Activated CD8-positive, alpha-beta T cell treated with anti-CD3 and anti-CD28 coated beads, Interleukin-2, amount 10 ng/mL, durations not matched to agents 7 days and 5 days (primary cell): ENCODE measurements at regions not wholly inside any gene's neighbourhood (a gene's known extent, or its start where the extent isn't known, plus 50 kb on each side); places are given as distances from the start of the nearest gene placed in this dataset.

ENCODE experiments used
- ATAC-seq: fragments of 150-1000 bp; cut with Tn5 transposase; one replicate; pipeline ENCODE4 v1.10.0; 2021; ENCODE audit warnings: moderate library complexity
- CTCF ChIA-PET: fragments of 350-600 bp; sonication (Branson Sonifier 250); formaldehyde crosslinking; loops from one replicate; lab custom pipeline; 2021; ENCODE audit warnings: antibody characterized with exemption; lab: Charles Lee
- POLR2A ChIA-PET: fragments of 350-600 bp; sonication (Branson Sonifier 250); formaldehyde crosslinking; loops from one replicate; lab custom pipeline; 2021; ENCODE audit warnings: antibody characterized with exemption; lab: Charles Lee
- DNase-seq: peaks from one replicate; pipeline ENCODE4 v3.0.0-alpha.2; 2020
- H3K27ac Mint-ChIP-seq: one replicate; pipeline ENCODE4 v1.8.0; 2021; ENCODE audit warnings: mild to moderate bottlenecking, mixed read lengths
- H3K27me3 Mint-ChIP-seq: one replicate; pipeline ENCODE4 v1.8.0; 2021; ENCODE audit warnings: low read depth, mixed read lengths
- H3K36me3 Mint-ChIP-seq: one replicate; pipeline ENCODE4 v1.8.0; 2021; ENCODE audit warnings: low read depth, mixed read lengths
- H3K4me1 Mint-ChIP-seq: one replicate; pipeline ENCODE4 v1.8.0; 2021; ENCODE audit warnings: low read depth, mixed read lengths
- H3K4me3 Mint-ChIP-seq: one replicate; pipeline ENCODE4 v1.8.0; 2021; ENCODE audit warnings: mild to moderate bottlenecking, mixed read lengths
- H3K9me3 Mint-ChIP-seq: one replicate; pipeline ENCODE4 v1.8.0; 2022; ENCODE audit warnings: mixed read lengths; ENCODE audit not compliant: insufficient read depth

DNA sequence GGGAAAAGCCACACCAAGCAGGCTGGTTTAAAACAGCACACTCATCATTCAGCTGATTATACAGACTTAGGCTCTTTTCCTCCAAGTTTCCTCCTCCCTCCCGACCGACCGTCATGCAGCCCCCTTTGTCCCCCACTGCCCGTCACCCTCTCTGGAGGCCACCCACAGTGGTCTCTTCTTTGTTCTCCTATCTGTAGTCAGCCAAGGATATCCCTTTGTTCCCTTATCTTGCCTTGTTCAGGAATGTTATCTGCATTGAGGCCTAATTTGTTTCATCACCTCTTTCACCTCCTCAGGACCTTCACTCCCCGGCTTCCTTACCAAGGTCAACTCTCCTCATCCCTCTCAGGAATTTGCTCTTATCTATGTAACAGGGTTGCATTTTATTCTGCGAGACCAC, 186.4 kb upstream of the CDH13 start:
- ATAC-seq = no peak
- POLR2A ChIA-PET = no interaction called here
- no peaks in the 10 kb centered on the region for H3K36me3 Mint-ChIP-seq
- peaks cover 2% of the 10 kb centered on the region for H3K27me3 Mint-ChIP-seq
- DNase-seq = no peak
- no peaks in the 10 kb centered on the region for H3K4me1 Mint-ChIP-seq
- CTCF ChIA-PET = interaction anchor here (0.9 to 1.9 kb wide), 2 partner anchors 16 to 26 kb away, joined by 3 to 7 read pairs; no protein-coding TSS in a partner anchor
- H3K4me3 Mint-ChIP-seq = no peak overlapping the region
- no peak overlapping the region for H3K27ac Mint-ChIP-seq
- no peaks in the 10 kb centered on the region for H3K9me3 Mint-ChIP-seq

DNA sequence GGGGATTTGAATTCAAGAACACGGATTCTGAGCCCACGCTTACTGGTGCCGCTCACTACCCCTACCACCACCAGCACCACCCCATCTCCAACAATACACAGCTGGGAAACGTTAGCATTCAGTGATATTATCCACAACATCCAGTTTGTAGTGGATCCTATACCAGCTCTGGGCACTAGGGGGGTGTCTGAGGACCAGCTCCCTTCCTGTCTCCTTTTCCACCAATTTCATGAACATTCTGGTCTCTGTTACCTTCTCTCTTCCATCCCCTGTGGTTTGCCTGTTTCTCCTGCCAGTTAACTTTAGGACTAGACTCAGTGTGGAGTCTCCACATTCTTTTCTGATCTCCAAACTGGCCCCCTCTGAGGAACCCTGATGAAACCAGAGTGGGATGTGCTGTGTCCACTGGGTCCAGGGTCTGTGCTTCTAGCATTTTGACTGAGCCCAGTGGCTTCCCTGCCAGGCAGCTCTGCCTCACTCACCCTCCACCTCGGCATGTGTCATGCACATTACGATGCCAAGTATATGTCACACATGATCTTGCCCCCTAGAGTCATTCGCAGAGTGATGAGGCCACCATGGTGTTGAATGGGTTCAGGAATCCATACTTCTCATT, 187.0 kb upstream of the CDH13 start:
- H3K27me3 Mint-ChIP-seq = peaks cover 2% of the 10 kb centered on the region
- no peaks in the 10 kb centered on the region for H3K4me1 Mint-ChIP-seq
- ATAC-seq = no peak
- no peak for DNase-seq
- no peaks in the 10 kb centered on the region for H3K36me3 Mint-ChIP-seq
- ChIA-PET POLR2A (no interaction called here), CTCF (interaction anchor here (0.9 to 1.9 kb wide), 2 partner anchors 17 to 26 kb away, joined by 3 to 7 read pairs; no protein-coding TSS in a partner anchor)
- no peaks in the 10 kb centered on the region for H3K9me3 Mint-ChIP-seq
- H3K4me3 Mint-ChIP-seq = no peak overlapping the region
- H3K27ac Mint-ChIP-seq = no peak overlapping the region

DNA sequence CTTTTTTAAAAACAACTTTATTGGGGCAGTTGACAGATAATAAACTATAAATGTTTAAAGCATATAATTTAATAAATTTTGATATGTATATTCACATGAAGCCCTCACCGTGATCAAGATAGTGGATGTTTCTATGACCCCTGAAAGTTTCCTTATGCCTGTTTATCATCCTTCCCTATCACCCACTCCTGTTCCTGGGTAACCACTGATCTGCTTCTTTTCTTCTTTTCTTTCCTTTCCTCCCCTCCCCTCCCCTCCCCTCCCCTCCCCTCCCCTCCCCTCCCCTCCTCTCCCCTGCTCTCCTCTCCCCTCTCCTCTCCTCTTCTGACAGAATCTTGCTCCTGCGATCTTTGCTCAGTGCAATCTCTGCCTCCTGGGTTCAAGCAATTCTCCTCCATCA, 193.7 kb upstream of the CDH13 start:
- no peak overlapping the region for H3K27ac Mint-ChIP-seq
- DNase-seq = no peak
- no peaks in the 10 kb centered on the region for H3K9me3 Mint-ChIP-seq
- ChIA-PET POLR2A (no interaction called here), CTCF (no interaction called here)
- no peaks in the 10 kb centered on the region for H3K27me3 Mint-ChIP-seq
- no peaks in the 10 kb centered on the region for H3K4me1 Mint-ChIP-seq
- no peak for ATAC-seq
- no peak overlapping the region for H3K4me3 Mint-ChIP-seq
- no peaks in the 10 kb centered on the region for H3K36me3 Mint-ChIP-seq

DNA sequence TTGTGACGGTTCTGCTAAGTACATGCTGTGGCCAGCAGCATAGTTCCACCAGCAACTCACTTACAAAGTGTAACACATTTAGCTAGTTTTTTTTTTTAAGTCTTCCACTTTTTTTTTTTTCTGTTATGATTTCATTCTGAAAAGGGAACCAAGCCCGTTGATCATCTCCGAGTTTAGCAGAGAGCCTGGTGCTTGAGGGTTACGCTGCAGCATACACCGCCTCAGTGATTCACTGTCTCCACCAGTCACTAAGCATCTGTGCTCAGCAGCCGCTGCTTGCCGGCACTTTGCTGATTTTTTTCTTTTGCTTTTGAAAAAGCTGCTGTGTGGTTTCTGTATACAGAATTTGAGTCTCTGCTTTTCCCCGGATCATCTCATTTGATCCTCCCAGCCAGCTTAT, 194.5 kb upstream of the CDH13 start:
- no peak for DNase-seq
- POLR2A ChIA-PET = no interaction called here
- no peak for ATAC-seq

DNA sequence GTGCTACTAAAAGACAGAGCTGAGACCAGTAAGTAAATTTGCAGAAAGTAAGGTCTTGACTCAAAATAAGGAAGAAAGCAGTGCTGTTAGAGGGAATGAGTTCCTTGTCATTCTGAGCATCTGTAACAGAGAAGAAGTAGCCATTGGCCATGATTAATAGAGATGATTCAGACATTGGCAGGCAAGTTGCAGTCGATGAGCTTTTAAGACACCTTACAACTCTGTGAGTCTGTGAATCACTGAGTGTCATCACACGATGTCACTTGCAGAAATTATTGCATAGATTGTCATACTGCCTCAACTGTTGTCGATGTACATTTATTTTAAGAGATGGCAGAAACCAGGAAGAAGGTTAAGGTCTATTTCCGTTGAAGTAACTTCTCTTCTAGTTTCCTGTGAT, 201.1 kb upstream of the CDH13 start:
- peaks cover 7% of the 10 kb centered on the region for H3K27me3 Mint-ChIP-seq
- H3K4me1 Mint-ChIP-seq = no peaks in the 10 kb centered on the region
- H3K36me3 Mint-ChIP-seq = no peaks in the 10 kb centered on the region
- no peak overlapping the region for H3K4me3 Mint-ChIP-seq
- POLR2A ChIA-PET = no interaction called here
- ATAC-seq (no peak), DNase-seq (no peak)
- CTCF ChIA-PET = no interaction called here
- no peak overlapping the region for H3K27ac Mint-ChIP-seq
- no peaks in the 10 kb centered on the region for H3K9me3 Mint-ChIP-seq

More for the DNA sequence above, 194.5 kb upstream of the CDH13 start:
- Mint-ChIP-seq H3K4me3 (no peak overlapping the region), H3K4me1 (no peaks in the 10 kb centered on the region), H3K27ac (no peak overlapping the region), H3K36me3 (no peaks in the 10 kb centered on the region), H3K27me3 (no peaks in the 10 kb centered on the region), H3K9me3 (no peaks in the 10 kb centered on the region)
- CTCF ChIA-PET = no interaction called here

DNA sequence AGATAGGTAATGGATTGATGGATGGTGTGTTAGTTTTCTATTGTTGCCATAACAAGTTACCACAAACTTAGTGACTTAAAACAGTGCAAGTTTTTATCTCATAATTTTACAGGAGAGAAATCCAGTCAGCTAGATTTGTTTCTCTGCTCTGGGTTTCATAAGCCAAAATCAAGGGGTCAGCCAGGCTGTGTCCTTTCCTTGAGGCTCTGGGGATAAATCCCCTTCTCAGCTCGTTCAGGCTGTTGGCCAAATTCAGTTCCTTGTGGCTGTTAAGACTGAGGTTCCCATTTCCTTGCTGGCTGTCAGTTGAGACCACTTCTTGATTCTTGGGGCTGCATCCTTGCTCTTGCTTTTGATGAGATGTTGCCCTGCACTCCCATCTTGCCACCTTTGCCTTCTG, 204.9 kb upstream of the CDH13 start:
- Mint-ChIP-seq H3K27me3 (peaks cover 7% of the 10 kb centered on the region), H3K27ac (no peak overlapping the region), H3K4me3 (no peak overlapping the region), H3K36me3 (no peaks in the 10 kb centered on the region), H3K9me3 (no peaks in the 10 kb centered on the region), H3K4me1 (no peaks in the 10 kb centered on the region)
- ATAC-seq (no peak), DNase-seq (no peak)
- ChIA-PET POLR2A (no interaction called here), CTCF (no interaction called here)

DNA sequence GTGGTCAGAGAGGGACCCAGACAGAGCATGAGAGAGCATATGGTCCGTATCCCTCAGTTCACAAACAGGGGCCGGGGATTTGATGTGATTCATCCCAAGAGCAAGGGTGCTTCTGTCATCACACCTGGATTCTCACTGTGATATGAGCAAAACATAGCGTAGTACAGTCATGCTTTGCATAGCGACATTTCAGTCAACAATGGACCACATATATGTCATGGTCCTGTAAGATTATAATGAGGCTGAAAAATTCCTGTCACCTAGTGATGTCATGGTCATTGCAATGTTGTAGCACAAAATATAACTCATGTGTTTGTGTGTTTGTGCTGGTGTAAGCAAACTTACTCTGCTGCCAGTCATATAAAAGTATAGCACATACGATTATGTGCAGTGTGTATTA, 207.4 kb upstream of the CDH13 start:
- Mint-ChIP-seq H3K4me1 (no peaks in the 10 kb centered on the region), H3K4me3 (no peak overlapping the region), H3K27me3 (no peaks in the 10 kb centered on the region), H3K27ac (no peak overlapping the region), H3K36me3 (no peaks in the 10 kb centered on the region), H3K9me3 (no peaks in the 10 kb centered on the region)
- ChIA-PET POLR2A (no interaction called here), CTCF (no interaction called here)
- no peak for ATAC-seq
- DNase-seq = no peak

DNA sequence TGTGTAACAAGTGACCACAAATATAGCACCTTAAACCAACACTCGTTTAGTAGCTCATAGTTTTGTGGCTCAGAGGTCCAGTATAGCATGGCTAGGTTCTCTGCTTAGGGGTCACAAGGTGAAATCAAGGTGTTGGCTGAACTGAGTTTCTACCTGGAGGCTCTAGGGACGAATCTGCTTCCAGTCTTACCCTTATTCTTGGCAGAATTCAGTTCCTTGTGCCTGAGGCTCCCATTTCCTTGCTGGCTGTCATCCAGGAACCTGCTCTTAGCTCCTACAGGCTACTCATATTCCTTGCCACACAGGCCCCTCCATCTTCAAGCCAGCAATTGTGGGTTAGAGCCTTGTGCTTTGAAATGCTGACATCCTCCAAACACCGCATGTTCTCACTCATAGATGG, 212.3 kb upstream of the CDH13 start:
- H3K27ac Mint-ChIP-seq = no peak overlapping the region
- no peaks in the 10 kb centered on the region for H3K4me1 Mint-ChIP-seq
- ChIA-PET POLR2A (no interaction called here), CTCF (interaction anchor here (0.8 kb wide), 1 partner anchor 25 kb away, joined by 3 read pairs; no protein-coding TSS in a partner anchor)
- no peaks in the 10 kb centered on the region for H3K27me3 Mint-ChIP-seq
- DNase-seq (no peak), ATAC-seq (no peak)
- no peak overlapping the region for H3K4me3 Mint-ChIP-seq
- no peaks in the 10 kb centered on the region for H3K36me3 Mint-ChIP-seq
- H3K9me3 Mint-ChIP-seq = no peaks in the 10 kb centered on the region

DNA sequence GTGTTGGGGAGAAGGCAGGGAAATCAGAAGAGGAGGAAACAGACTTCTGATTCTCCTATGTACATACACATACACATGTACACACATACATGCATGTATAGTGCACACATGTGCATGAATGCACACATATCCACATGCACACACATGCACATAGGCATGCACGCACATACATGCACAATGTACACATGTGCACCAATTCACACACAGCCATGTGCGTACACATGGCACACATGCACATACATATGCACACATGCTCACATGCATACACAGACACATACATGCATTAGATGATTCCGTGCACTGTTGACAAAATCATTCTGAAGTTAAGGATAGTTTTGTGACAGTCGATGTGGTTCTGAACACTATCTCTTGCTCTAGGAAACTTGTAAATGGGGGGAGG, 214.0 kb upstream of the CDH13 start:
- ATAC-seq (no peak), DNase-seq (no peak)
- Mint-ChIP-seq H3K36me3 (no peaks in the 10 kb centered on the region), H3K27me3 (no peaks in the 10 kb centered on the region), H3K9me3 (no peaks in the 10 kb centered on the region), H3K27ac (no peak overlapping the region), H3K4me3 (no peak overlapping the region), H3K4me1 (no peaks in the 10 kb centered on the region)
- ChIA-PET CTCF (no interaction called here), POLR2A (no interaction called here)

DNA sequence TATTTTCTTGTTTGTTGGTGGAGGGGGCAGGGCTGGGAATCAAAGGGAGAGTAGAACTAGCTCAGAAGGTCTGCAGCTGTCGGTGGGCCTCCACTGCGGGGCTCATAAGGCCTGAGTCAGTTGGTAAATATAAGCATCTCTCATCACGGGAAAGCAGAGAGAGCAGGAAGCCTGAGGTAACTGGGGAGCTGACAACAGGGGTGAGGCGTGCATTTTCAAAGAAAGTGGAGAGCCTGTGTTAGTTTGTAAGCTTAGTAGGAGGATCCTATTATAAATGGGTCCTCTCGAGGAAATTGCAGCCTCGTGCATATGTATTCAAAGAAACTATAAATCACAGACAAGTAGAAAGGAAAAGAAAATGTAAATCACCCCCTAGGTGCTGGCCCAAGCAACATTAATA, 221.0 kb upstream of the CDH13 start:
- H3K27ac Mint-ChIP-seq = no peak overlapping the region
- H3K36me3 Mint-ChIP-seq = no peaks in the 10 kb centered on the region
- ChIA-PET POLR2A (no interaction called here), CTCF (no interaction called here)
- H3K4me1 Mint-ChIP-seq = no peaks in the 10 kb centered on the region
- DNase-seq (no peak), ATAC-seq (no peak)
- H3K9me3 Mint-ChIP-seq = no peaks in the 10 kb centered on the region
- no peak overlapping the region for H3K4me3 Mint-ChIP-seq
- peaks cover 4% of the 10 kb centered on the region for H3K27me3 Mint-ChIP-seq

DNA sequence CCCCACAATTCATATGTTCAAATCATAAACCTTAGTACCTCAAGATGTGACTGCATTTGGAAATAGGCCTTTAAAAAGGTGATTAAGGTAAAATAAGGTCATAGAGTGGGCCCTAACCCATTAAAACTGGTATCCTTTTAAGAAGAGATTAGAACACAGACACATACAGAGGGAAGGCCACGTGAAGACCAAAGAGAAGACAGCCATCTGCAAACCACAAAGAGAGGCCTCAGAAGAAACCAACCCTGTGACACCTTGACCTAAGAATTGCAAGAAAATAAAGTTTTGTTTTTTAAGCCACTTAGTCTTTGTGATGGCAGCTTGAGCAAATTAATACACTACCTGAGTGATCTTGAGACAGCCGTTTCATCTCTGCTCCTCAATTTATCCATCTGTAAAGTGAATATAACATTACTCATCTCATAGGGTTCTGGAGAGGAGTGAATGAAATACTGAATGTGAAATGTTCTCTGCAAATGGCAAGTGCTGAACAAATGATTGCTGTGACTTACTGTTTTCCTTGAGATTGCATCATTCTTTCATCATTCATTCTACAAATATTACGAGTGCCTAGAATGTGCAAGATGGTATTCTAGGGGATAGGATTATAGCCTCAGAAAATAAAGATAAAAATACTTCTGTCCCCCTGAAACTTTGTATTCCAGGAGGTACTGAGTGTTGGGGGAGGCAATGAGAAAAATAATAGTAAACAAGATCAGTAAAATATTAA, 222.0 kb upstream of the CDH13 start:
- Mint-ChIP-seq H3K27ac (no peak overlapping the region), H3K36me3 (no peaks in the 10 kb centered on the region), H3K4me3 (no peak overlapping the region), H3K9me3 (no peaks in the 10 kb centered on the region), H3K27me3 (peaks cover 4% of the 10 kb centered on the region), H3K4me1 (no peaks in the 10 kb centered on the region)
- ATAC-seq (no peak), DNase-seq (no peak)
- ChIA-PET CTCF (no interaction called here), POLR2A (no interaction called here)

DNA sequence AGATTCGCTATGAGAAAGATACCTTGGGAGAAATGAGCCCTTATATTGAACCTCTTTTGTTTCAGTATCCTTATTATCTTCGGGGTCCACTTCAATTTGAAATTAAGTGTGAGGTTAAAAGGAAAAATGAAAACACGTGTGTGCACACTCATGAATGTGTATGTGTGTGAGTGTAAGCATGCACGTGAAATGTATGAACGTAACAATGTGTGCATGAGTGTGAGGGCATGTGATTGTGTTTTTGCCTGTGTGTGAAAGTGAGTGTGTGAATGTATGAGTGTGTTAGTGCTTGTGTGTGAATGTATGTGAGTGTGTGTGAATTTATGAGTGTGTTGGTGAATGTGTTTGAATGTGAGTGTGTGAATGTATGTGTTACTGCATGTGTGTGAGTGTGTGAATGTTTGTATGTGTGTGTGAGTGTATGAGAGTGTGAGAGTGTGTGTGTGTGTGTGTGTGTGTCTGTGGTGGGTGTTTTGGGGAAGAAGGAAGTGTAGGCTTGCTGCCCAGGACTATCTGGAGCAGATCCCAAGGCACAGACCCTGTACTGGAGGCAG, 224.0 kb upstream of the CDH13 start:
- no peaks in the 10 kb centered on the region for H3K36me3 Mint-ChIP-seq
- peaks cover 9% of the 10 kb centered on the region for H3K27me3 Mint-ChIP-seq
- CTCF ChIA-PET = interaction anchor here (0.7 kb wide), 1 partner anchor 58 kb away, joined by 3 read pairs; no protein-coding TSS in a partner anchor
- ATAC-seq (no peak), DNase-seq (no peak)
- no peak overlapping the region for H3K4me3 Mint-ChIP-seq
- no peak overlapping the region for H3K27ac Mint-ChIP-seq
- no peaks in the 10 kb centered on the region for H3K4me1 Mint-ChIP-seq
- POLR2A ChIA-PET = no interaction called here
- no peaks in the 10 kb centered on the region for H3K9me3 Mint-ChIP-seq
